ENCODE measurements at regions not wholly inside any gene's neighbourhood (a gene's known extent, or its start where the extent isn't known, plus 50 kb on each side); places are given as distances from the start of the nearest gene placed in this dataset.

DNA sequence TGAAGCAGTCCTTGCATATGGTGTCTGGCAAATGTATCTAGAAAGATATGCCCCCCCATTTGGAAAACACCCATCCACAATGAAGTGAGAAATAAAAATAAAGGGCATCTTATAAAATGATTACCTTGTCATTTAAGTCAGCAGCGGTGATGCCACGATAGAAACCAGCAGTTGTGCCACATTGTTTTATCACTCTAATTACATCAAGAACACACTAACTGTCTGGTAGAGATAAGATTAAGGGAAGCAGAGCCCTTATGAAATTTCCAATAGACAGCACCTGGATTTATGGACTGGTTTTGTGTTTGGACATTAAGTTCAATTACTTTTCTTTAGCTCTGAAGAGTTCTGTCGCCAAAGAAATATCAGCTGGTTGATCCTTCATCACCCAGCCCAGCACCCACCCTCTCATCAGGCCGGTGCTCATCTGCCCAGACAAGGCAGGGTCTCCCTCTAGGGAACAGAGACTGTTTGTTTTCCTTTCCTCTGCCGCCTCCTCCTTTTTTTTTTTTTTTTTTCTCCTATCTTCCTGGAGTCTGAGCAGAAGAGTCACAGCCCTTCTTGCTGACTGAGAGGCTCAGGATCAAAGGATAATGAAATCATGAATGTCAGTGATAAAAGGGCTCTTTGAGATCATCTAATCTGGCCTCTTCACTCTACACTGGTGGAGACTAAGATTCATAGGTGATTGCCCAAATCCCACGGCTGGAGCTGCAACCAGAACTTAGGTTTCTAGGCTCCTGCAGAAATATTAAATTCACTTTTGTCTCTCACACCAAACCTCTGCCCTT lies 464.1 kb downstream of the NTRK3 start:
- TF ChIP-seq POLR2AphosphoS5 (IDR thresholded peaks at IDR 0.05; ENCODE audit: borderline replicate concordance, low read depth, low read length), result no peak
- TF ChIP-seq EZH2 (IDR thresholded peaks at IDR 0.05), result no peak
- TF ChIP-seq FOXP2 (optimal IDR thresholded peaks at IDR 0.05; ENCODE audit: control extremely low read depth, extremely low read length, insufficient read depth), result no peak
